Transverse colon (tissue), 4 donors: ENCODE measurements at regions not wholly inside any gene's neighbourhood (a gene's known extent, or its start where the extent isn't known, plus 50 kb on each side); places are given as distances from the start of the nearest gene placed in this dataset.

Source experiments
- DNase-seq: peaks from one replicate; pipeline ENCODE4 v3.0.0-alpha.2; 2019
- H3K27ac ChIP-seq, 4 donors: fragments of 200-600 bp; sonication (generic); 2 replicates each; pipeline ENCODE4 v1.5.1; 2016 to 2018; ENCODE audit warnings: inconsistent platforms in 4 of 4
- H3K27me3 ChIP-seq: fragments of 200-600 bp; sonication (generic); 2 replicates; pipeline ENCODE4 v1.5.1; 2017; ENCODE audit warnings: inconsistent platforms
- H3K36me3 ChIP-seq, 4 donors: fragments of 200-600 bp; sonication (generic); 2 replicates each; pipeline ENCODE4 v1.5.1; 2017 to 2019; ENCODE audit warnings: inconsistent platforms in 4 of 4
- H3K4me1 ChIP-seq, 4 donors: fragments of 200-600 bp; sonication (generic); 2 replicates each; pipeline ENCODE4 v1.5.1; 2017 to 2020; ENCODE audit warnings: inconsistent platforms in 4 of 4
- H3K4me3 ChIP-seq, 4 donors: fragments of 200-600 bp; sonication (generic); 1 replicate in 1 of 4; 2 replicates in 3 of 4; pipeline versions ENCODE4 v1.5.1 to v1.6.1; 2017 to 2019; ENCODE audit warnings: inconsistent platforms in 4 of 4
- H3K9me3 ChIP-seq, 2 donors: fragments of 200-600 bp; sonication (generic); 2 replicates each; pipeline ENCODE4 v1.5.1; 2017 to 2019; ENCODE audit warnings: inconsistent platforms in 2 of 2
- CTCF ChIP-seq, 5 experiments: fragments of 200-600 bp in 3 of 5; fragments of 450-650 bp in 2 of 5; sonication (generic) in 3 of 5; IDR thresholded peaks; 1 replicate in 2 of 5; 2 replicates in 3 of 5; pipeline ENCODE4 v1.5.1; 2016 to 2017; ENCODE audit warnings: antibody characterized with exemption in 5 of 5, inconsistent platforms in 3 of 5, mild to moderate bottlenecking in 2 of 5, moderate library complexity in 1 of 5
- EP300 ChIP-seq: sonication (generic); formaldehyde crosslinking; IDR thresholded peaks from one replicate; pipeline ENCODE4 v1.6.1; 2017; ENCODE audit warnings: antibody characterized with exemption, low read depth
- POLR2A ChIP-seq: fragments of 450-650 bp; IDR thresholded peaks from one replicate; pipeline ENCODE4 v1.6.1; 2016; ENCODE audit warnings: antibody characterized with exemption, mild to moderate bottlenecking, moderate library complexity
- POLR2AphosphoS5 ChIP-seq, 3 donors: sonication (generic); formaldehyde crosslinking; IDR thresholded peaks; one replicate each; pipeline ENCODE4 v1.6.1; 2016; ENCODE audit warnings: antibody characterized with exemption in 3 of 3
- WGBS, 2 donors: methylation state at CpG; one replicate each; pipeline ENCODE4 v1.1.5; 2018; ENCODE audit warnings: low coverage in 1 of 2; 5-methylcytosine and 5-hydroxymethylcytosine counted together
- in situ Hi-C, 4 donors: fragments of 200-750 bp; cut with MboI; loops; one replicate each; pipeline versions ENCODE4 v1.15.0 to v1.15.1; 2017; ENCODE audit warnings: low sequenced_read_pairs in 3 of 4, low pct_ligation_motif_present in 1 of 4, low pct_unique_long_range_greater_than_20kb in 1 of 4
- intact Hi-C: fragments of 100-400 bp; cut with DNase I; formaldehyde crosslinking; loops from one replicate; pipeline ENCODE4 v1.15.1; 2023; ENCODE audit warnings: low total_unique reads

DNA sequence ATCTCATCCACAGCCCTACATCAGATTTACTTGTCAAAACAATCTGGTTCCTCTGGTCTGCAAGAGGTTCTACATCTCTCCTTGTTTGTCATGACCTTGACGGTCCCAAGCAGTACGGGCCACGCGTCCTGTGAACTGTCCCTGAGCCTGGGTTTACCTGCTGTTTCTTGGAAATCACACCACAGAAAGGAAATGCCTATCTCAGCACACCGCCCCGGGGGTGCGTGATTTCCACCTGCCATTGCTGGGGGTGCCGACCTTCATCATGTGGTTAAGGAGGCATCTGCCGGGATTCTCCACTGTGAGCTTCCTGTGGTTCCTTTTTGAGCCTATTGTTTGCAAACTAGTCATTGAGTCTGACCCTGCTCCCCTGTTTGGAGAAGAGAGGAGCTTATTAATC lies 1363.4 kb downstream of the BRD1 start:
- intact Hi-C loops (no loop called here), in situ Hi-C loops (no loop called here)
- TF ChIP-seq POLR2AphosphoS5 (IDR thresholded peaks at IDR 0.05) = no peak
- TF ChIP-seq CTCF (IDR thresholded peaks at IDR 0.05) = no peak
- TF ChIP-seq EP300 = no peak
- TF ChIP-seq POLR2A = no peak
- Histone ChIP-seq H3K36me3 (no peaks in the 10 kb centered on the region), H3K27ac (no peak overlapping the region), H3K27me3 (peaks cover 3% of the 10 kb centered on the region), H3K4me1 (no peaks in the 10 kb centered on the region), H3K9me3 (no peaks in the 10 kb centered on the region), H3K4me3 (no peak overlapping the region)
- WGBS, 2 donors = 65% methylated on average over 9 of the region's 9 CpGs; no CpG with 5 or more reads in 1 of the 2 donors
- DNase-seq = no peak

DNA sequence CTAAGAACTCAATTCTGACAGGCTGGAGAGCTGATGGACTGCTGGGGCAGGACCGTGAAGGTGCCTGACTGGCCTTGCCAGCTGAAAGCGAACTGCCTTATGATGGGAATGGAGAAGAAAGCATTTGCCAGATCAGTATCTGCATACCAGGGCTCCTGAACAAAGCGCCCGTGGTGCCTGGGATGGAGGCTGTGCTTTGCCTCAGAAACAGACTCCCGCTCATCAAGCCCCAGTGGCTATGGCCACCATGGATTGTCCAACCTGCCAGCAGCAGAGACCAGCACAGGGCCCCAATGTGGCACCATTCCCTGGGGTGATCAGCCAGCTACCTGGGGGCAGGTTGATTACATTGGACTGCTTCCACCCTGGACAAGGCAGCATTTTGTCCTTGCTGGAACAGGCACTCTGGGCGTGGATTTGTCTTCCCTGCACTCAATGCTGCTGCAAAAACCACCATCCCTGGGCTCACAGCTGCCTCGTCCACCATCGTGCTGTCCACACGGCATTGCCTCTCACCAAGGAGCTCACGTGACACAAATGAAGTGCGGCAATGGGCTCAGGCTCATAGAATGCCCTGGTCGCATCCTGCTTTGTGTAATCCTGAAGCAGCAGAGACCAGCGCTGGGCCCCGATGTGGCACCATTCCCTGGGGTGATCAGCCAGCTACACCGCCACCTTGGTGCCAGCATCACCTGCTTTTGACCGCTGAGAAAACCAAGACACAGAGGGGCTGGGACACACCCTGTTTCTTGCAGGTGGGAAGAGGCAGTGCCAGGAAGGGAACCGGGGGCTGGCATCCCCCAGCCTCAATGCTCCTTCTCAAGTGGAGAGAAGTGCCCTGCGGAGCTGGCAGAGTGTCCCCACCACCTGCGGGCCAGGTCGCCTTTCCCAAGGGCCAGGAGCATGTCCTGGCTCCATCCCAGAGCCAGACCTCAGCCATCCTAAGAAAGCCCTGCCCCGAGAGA lies 1367.5 kb downstream of the BRD1 start:
- in situ Hi-C loops = no loop called here
- no peak for TF ChIP-seq POLR2A
- TF ChIP-seq POLR2AphosphoS5 (IDR thresholded peaks at IDR 0.05) = no peak
- no peak for TF ChIP-seq CTCF (IDR thresholded peaks at IDR 0.05)
- H3K9me3 ChIP-seq = no peaks in the 10 kb centered on the region
- no peaks in the 10 kb centered on the region for H3K36me3 ChIP-seq
- H3K4me3 ChIP-seq = no peak overlapping the region
- no peak for DNase-seq
- no peaks in the 10 kb centered on the region for H3K4me1 ChIP-seq
- H3K27ac ChIP-seq = no peak overlapping the region
- intact Hi-C loops = no loop called here
- WGBS, 2 donors = 78% methylated on average over 17 of the region's 21 CpGs; no CpG with 5 or more reads in 1 of the 2 donors
- peaks cover 3% of the 10 kb centered on the region for H3K27me3 ChIP-seq

DNA sequence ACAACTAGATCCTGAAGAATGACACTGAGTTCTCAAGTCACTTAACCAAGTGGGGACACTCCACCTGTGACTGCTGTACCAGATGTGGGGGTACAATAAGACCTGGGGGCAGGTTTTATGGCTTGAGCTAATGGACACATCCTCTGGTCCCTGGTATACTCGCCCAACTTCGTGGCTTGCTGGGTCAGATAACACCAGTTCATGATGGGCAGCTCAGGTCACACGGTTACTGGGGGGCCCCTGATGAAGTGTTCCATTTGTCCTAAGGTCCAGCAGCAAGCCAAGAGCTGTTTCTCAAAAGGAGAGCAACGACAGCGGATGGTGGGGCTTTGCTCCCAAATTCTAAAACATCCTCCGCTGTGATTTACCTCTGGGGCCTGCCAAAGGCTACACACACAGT lies 1368.4 kb downstream of the BRD1 start:
- H3K27ac ChIP-seq = no peak overlapping the region
- H3K4me1 ChIP-seq = no peaks in the 10 kb centered on the region
- intact Hi-C loops (no loop called here), in situ Hi-C loops (no loop called here)
- DNase-seq = no peak
- peaks cover 1% of the 10 kb centered on the region for H3K27me3 ChIP-seq
- no peak for TF ChIP-seq CTCF (IDR thresholded peaks at IDR 0.05)
- no peak for TF ChIP-seq EP300
- TF ChIP-seq POLR2A = no peak
- no peak for TF ChIP-seq POLR2AphosphoS5 (IDR thresholded peaks at IDR 0.05)
- no peaks in the 10 kb centered on the region for H3K9me3 ChIP-seq
- no peaks in the 10 kb centered on the region for H3K36me3 ChIP-seq
- WGBS, 2 donors = 79% methylated on average over 6 of the region's 6 CpGs; no CpG with 5 or more reads in 1 of the 2 donors
- no peak overlapping the region for H3K4me3 ChIP-seq

DNA sequence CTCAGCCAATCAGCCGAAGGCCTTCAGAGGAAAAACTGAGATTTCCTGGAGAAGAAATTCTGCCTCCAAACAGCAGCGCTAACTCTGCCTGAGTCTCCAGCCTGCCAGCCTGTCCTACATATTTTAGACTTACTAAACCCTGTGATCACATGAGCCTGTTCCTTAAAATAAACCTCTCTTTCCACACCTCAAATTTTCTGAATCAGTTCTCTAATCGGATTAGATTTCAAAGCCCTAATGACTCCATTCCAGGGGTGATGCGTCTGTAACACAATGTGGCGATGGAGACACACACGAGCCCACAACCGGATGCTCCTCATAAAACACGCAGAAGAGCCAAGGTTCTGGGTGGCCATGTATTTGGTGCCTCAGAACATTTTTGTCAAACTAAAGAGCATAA lies 1371.2 kb downstream of the BRD1 start:
- 84 to 85% methylated on average over 7 to 8 of the region's 8 CpGs for WGBS, 2 donors
- intact Hi-C loops = no loop called here
- TF ChIP-seq POLR2A = no peak
- no peak for TF ChIP-seq EP300
- TF ChIP-seq CTCF (IDR thresholded peaks at IDR 0.05) = no peak
- TF ChIP-seq POLR2AphosphoS5 (IDR thresholded peaks at IDR 0.05) = no peak

More for the DNA sequence above, 1371.2 kb downstream of the BRD1 start:
- Histone ChIP-seq H3K27me3 (no peaks in the 10 kb centered on the region), H3K27ac (no peak overlapping the region), H3K4me1 (no peaks in the 10 kb centered on the region), H3K9me3 (no peaks in the 10 kb centered on the region), H3K4me3 (no peak overlapping the region), H3K36me3 (no peaks in the 10 kb centered on the region)
- no peak for DNase-seq
- in situ Hi-C loops = no loop called here
